ENCODE measurements at regions not wholly inside any gene's neighbourhood (a gene's known extent, or its start where the extent isn't known, plus 50 kb on each side); places are given as distances from the start of the nearest gene placed in this dataset.

DNA sequence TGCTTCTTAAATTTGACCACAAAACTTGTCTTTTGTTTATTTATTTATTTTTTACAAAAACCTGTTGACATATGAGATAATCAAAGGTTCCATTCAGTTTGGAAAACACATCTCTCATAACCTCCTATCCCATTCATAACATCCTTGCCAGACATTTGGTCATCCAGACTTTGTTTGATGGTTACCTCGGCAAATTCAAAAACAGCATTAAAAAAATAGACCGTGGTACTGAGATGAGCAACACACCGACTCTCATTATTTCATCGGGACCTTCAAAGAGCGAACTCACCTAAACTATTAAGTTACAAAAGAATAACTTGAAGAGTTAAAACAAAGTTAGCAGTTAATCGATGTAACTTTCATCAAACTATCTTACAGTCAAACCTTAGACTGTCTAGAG lies 85.8 kb upstream of the RPS6KA3 start:
- no peak overlapping the region for H3K4me3 ChIP-seq (ENCODE audit: low read depth, low read length)
- no peak for DNase-seq (ENCODE audit: low read depth)
- TF ChIP-seq CTCF (IDR thresholded peaks at IDR 0.05; ENCODE audit: low read depth, low read length, missing control alignments), result no peak
- in situ Hi-C loops (cut with HindIII; ENCODE audit: low sequenced_read_pairs), result no loop called here

- TF ChIP-seq CTCF (IDR thresholded peaks at IDR 0.05; ENCODE audit: low read depth, low read length, missing control alignments), result no peak
- in situ Hi-C loops (cut with HindIII; ENCODE audit: low sequenced_read_pairs), result no loop called here
- no peak for DNase-seq (ENCODE audit: low read depth)
- H3K4me3 ChIP-seq (ENCODE audit: low read depth, low read length), result no peak overlapping the region
These were observed 83.9 kb upstream of the RPS6KA3 start for GRCh38 chrX:20350596-20350995.

DNA sequence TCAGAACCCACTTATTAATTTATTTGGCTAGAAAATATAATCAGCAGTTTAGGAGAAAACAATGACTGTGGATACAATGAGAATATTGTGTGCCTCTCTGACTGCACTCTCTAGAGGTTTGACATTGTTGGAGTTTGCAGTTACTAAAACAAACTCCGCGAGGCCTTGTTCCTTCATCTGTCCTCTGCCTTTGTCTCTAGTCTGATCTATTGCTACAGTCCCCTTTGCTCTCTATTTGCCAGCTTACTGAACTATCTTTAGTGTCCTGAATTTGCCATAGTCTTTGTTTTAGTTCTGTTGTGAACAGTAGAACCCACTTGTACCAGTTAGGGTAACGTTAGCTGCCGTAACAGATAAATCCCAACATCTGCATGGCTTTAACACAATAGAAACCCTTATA lies 81.4 kb upstream of the RPS6KA3 start:
- TF ChIP-seq CTCF (IDR thresholded peaks at IDR 0.05; ENCODE audit: low read depth, low read length, missing control alignments), result no peak
- in situ Hi-C loops (cut with HindIII; ENCODE audit: low sequenced_read_pairs), result no loop called here
- DNase-seq (ENCODE audit: low read depth), result no peak
- H3K4me3 ChIP-seq (ENCODE audit: low read depth, low read length), result no peak overlapping the region

DNA sequence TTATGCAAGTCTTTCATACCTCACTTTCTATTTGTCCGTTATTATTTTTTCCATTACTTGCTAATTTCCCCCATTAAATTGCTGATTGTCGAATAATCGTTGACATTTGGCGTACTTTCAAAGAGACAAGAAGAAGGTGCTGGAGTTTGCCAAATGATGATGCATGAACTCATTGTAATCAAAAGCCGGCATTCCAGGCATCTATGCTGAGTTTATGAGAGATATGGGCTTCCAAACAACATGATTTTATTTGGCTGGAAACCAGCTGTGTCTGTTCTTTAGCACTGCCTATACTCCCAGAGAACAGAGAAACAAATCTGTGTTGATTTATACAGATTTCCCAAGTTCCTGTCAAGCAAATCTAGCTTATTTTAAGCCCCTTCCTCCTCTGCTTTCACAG lies 80.8 kb upstream of the RPS6KA3 start:
- no peak for DNase-seq (ENCODE audit: low read depth)

GRCh38 chrX:20333672-20334071 lies 67.0 kb upstream of the RPS6KA3 start:
- DNase-seq (ENCODE audit: low read depth), result no peak
- H3K4me3 ChIP-seq (ENCODE audit: low read depth, low read length), result no peak overlapping the region
- TF ChIP-seq CTCF (IDR thresholded peaks at IDR 0.05; ENCODE audit: low read depth, low read length, missing control alignments), result no peak
- in situ Hi-C loops (cut with HindIII; ENCODE audit: low sequenced_read_pairs), result no loop called here

More for the DNA sequence above, 80.8 kb upstream of the RPS6KA3 start:
- no peak for TF ChIP-seq CTCF (IDR thresholded peaks at IDR 0.05; ENCODE audit: low read depth, low read length, missing control alignments)
- no peak overlapping the region for H3K4me3 ChIP-seq (ENCODE audit: low read depth, low read length)
- in situ Hi-C loops (cut with HindIII; ENCODE audit: low sequenced_read_pairs), result no loop called here

DNA sequence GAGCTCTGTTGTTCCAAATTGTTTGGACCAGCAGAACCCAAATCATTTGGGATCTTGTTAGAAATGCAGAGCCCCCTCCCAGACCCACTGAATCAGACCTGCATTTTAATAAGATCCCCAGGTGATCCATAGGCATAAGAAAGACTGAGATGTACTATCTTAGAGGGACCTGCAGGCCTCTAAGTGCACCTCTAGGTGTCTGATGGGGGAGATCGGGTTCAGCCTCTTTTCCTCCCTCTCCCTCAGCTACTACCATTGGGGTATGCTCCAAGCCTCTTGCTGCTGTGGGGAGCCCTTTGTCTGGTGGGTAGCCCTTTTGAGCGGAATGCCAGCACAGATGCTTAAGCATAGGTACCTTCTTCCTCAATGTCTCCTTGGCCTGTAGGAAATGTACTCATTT lies 63.8 kb upstream of the RPS6KA3 start:
- no peak overlapping the region for H3K4me3 ChIP-seq (ENCODE audit: low read depth, low read length)
- DNase-seq (ENCODE audit: low read depth), result no peak
- in situ Hi-C loops (cut with HindIII; ENCODE audit: low sequenced_read_pairs), result no loop called here
- TF ChIP-seq CTCF (IDR thresholded peaks at IDR 0.05; ENCODE audit: low read depth, low read length, missing control alignments), result no peak

DNA sequence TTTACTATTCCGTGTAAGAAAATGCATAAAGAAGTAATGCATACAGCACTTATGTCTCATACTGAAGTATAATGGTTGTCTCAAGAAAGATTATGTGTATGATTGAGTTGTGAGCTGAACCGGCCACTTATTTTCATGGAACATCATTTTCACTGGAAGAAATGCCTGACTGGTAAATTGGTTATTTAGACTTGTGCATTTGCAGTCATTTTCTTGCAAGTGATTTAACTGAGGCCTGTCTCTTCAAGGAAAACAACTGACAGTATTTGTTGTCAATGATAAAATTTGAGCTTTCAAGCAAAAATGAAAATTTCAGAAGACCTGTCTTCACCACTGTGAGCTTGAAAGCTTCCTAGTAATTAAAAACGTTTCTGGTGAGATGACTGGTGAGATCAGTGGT lies 62.7 kb upstream of the RPS6KA3 start:
- in situ Hi-C loops (cut with HindIII; ENCODE audit: low sequenced_read_pairs), result no loop called here
- no peak for TF ChIP-seq CTCF (IDR thresholded peaks at IDR 0.05; ENCODE audit: low read depth, low read length, missing control alignments)
- no peak overlapping the region for H3K4me3 ChIP-seq (ENCODE audit: low read depth, low read length)
- no peak for DNase-seq (ENCODE audit: low read depth)

Measured in astrocyte of the cerebellum (primary cell).